Lung (tissue), 11 donors: ENCODE measurements at regions not wholly inside any gene's neighbourhood (a gene's known extent, or its start where the extent isn't known, plus 50 kb on each side); places are given as distances from the start of the nearest gene placed in this dataset.
"Not testable (repeated sequence)": the region's sequence is repeated elsewhere in the genome, so short reads cannot be mapped to it uniquely, and the experiment has no call there.

Source experiments
- ATAC-seq: fragments of 200-7000 bp; cut with Tn5 transposase; one replicate; pipeline ENCODE4 v1.9.1; 2020; ENCODE audit warnings: moderate number of reproducible peaks; ENCODE audit not compliant: insufficient read depth, low FRiP score
- DNase-seq, 3 donors: peaks; one replicate each; pipeline ENCODE4 v3.0.0-alpha.2; 2013 to 2017
- H3K27ac ChIP-seq, 2 donors: one replicate each; pipeline ENCODE4 v1.5.1; 2013; ENCODE audit warnings: mild to moderate bottlenecking in 2 of 2, moderate library complexity in 2 of 2, control low read depth in 1 of 2, inconsistent platforms in 1 of 2, low read depth in 1 of 2, low read length in 1 of 2
- H3K27me3 ChIP-seq, 3 donors: one replicate each; pipeline ENCODE4 v1.5.1; 2013; ENCODE audit warnings: low read length in 2 of 3; ENCODE audit not compliant: control insufficient read depth in 3 of 3, insufficient read depth in 3 of 3
- H3K36me3 ChIP-seq, 4 donors: one replicate each; pipeline ENCODE4 v1.5.1; 2013; ENCODE audit warnings: low read length in 4 of 4, mild to moderate bottlenecking in 1 of 4, moderate library complexity in 1 of 4; ENCODE audit not compliant: control insufficient read depth in 4 of 4, insufficient read depth in 4 of 4
- H3K4me1 ChIP-seq, 5 donors: one replicate each; pipeline ENCODE4 v1.5.1; 2013; ENCODE audit warnings: low read length in 5 of 5, mild to moderate bottlenecking in 2 of 5, moderate library complexity in 1 of 5; ENCODE audit not compliant: control insufficient read depth in 5 of 5, insufficient read depth in 5 of 5
- H3K4me3 ChIP-seq: one replicate; pipeline ENCODE4 v1.5.1; 2013; ENCODE audit warnings: mild to moderate bottlenecking, control low read depth, moderate library complexity
- H3K9ac ChIP-seq, 2 donors: one replicate each; pipeline ENCODE4 v1.5.1; 2013; ENCODE audit warnings: low read length in 2 of 2, control low read depth in 1 of 2; ENCODE audit not compliant: insufficient read depth in 1 of 2
- H3K9me3 ChIP-seq, 4 donors: one replicate each; pipeline ENCODE4 v1.5.1; 2013; ENCODE audit warnings: low read length in 3 of 4, mild to moderate bottlenecking in 1 of 4, moderate library complexity in 1 of 4; ENCODE audit not compliant: control insufficient read depth in 4 of 4, insufficient read depth in 3 of 4
- WGBS, 2 donors: extraction: QIAGEN DNeasy Blood & Tissue Kit; methylation state at CpG; one replicate each; pipeline ENCODE4 v1.1.7; 2013; 5-methylcytosine and 5-hydroxymethylcytosine counted together
- TF ChIP-seq, protein P1 (sequence below): IDR thresholded peaks from 2 replicates; pipeline ENCODE4 v1.5.1; 2012; ENCODE audit warnings: mild to moderate bottlenecking; ENCODE audit errors: control extremely low read depth, extremely low read depth
- donor health status: control.
- donor health status: control.
- donor health status: Bipolar disorder and iron deficiency.
- donor health status: healthy.
- donor health status: DM: yes; HTN: yes; CAD: no.

DNA sequence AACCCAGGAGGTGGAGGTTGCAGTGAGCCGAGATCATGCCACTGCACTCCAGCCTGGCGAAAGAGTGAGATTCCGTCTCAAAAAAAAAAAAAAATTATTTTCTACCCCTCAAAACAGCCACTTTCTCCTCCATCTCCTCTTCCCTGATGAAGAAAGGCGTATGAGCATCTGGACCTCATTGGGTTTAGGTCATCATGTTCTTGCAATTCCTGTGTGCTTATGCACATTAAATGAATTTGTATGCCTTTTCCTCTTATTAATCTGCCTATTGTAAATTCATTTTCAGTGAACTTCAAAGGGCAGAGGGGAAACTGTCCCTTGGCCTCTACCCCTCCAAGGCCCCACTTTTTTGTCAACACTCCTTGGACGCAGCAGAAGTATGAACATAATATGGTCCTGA is 117.8 kb downstream of the RPLP1 start:
- Histone ChIP-seq H3K27me3 (no peaks in the 10 kb centered on the region), H3K36me3 (no peaks in the 10 kb centered on the region), H3K4me3 (no peak overlapping the region), H3K9ac (no peak overlapping the region), H3K27ac (no peak overlapping the region), H3K4me1 (peaks cover 0 to 4% (median 0%) of the 10 kb centered on the region in 5 donors), H3K9me3 (no peaks in the 10 kb centered on the region)
- WGBS, 2 donors: 77 to 97% methylated on average over 5 of the region's 5 CpGs
- ATAC-seq: no peak
- TF ChIP-seq, protein P1, sequence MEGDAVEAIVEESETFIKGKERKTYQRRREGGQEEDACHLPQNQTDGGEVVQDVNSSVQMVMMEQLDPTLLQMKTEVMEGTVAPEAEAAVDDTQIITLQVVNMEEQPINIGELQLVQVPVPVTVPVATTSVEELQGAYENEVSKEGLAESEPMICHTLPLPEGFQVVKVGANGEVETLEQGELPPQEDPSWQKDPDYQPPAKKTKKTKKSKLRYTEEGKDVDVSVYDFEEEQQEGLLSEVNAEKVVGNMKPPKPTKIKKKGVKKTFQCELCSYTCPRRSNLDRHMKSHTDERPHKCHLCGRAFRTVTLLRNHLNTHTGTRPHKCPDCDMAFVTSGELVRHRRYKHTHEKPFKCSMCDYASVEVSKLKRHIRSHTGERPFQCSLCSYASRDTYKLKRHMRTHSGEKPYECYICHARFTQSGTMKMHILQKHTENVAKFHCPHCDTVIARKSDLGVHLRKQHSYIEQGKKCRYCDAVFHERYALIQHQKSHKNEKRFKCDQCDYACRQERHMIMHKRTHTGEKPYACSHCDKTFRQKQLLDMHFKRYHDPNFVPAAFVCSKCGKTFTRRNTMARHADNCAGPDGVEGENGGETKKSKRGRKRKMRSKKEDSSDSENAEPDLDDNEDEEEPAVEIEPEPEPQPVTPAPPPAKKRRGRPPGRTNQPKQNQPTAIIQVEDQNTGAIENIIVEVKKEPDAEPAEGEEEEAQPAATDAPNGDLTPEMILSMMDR: no peak
- no peak for DNase-seq

DNA sequence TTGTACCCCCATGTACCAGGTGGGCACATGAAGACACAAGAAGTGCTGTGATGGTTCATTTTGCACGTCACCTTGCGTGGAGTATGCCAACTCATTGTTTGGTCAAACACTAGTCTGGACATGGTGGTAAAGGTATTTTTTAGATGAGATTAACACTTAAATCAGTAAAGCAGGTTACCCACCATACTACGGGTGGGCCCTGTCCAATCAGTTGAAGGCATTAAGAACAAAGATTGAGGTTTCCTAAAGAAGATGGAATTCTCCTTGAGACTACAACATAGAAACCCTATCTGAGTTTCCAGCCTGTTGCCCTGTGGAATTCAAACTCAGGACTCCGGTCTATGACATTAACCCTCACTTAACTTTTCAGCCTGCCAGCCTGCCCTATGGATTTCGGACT is 118.4 kb downstream of the RPLP1 start:
- Histone ChIP-seq H3K4me1 (peaks cover 0 to 4% (median 0%) of the 10 kb centered on the region in 5 donors), H3K9ac (no peak overlapping the region), H3K9me3 (no peaks in the 10 kb centered on the region), H3K4me3 (no peak overlapping the region), H3K27me3 (no peaks in the 10 kb centered on the region), H3K36me3 (no peaks in the 10 kb centered on the region), H3K27ac (no peak overlapping the region)
- 96 to 99% methylated on average over 5 of the region's 5 CpGs for WGBS, 2 donors
- ATAC-seq (no peak), DNase-seq (no peak)
- TF ChIP-seq, protein P1: no peak

DNA sequence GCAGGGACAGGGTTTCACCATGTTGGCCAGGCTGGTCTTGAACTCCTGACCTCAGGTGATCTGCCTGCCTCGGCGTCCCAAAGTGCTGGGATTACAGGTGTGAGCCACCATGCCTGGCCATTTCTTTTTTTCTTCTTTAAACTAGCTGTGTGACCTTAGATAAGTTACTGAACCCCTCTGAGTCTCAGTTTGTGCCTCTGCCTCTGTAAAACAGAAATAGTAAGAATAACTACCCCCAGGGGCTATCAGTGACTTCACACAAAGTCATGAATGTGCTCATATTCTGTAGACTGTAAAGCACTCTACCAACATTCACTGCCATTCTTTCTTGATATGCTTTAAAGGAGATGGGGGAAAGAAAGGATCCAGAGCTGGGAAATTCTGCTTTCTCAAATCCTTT is 120.7 kb downstream of the RPLP1 start:
- not testable (repeated sequence) for H3K27ac ChIP-seq, H3K27me3 ChIP-seq, H3K9ac ChIP-seq, H3K4me3 ChIP-seq, H3K4me1 ChIP-seq, H3K9me3 ChIP-seq, H3K36me3 ChIP-seq, DNase-seq, ATAC-seq
- 81 to 93% methylated on average over 2 of the region's 2 CpGs for WGBS, 2 donors

DNA sequence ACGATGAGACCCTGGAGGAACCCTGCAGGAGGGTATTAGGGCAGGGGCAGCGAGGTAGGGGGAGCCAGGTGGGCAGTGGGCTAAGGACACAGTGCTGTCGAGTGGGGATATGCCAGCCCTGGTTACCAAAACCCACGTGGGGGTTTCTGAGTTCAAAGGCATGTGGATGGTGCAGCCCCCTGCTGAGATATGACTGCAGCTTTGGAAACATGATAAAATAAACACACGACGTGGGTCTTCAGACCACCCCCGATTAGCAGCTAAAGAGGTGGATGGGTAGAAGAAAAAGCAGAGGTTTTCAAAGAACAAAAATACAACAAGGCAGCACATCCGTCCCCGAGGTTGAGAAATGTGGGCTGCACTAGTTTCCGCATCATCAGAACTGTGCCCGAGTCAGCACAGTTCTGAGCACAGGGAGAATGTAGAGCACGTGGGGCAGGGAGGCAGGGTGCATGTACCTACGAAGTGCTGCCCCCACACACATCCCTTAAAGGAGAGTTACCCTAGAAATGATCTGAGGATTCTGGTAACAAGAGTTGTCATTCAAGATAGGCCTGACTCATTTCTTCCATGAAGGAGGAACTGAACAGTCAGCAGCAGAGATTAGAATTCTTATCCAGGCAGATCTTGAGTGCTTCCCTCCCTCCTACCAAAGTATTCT is 121.3 kb downstream of the RPLP1 start:
- Histone ChIP-seq H3K4me1 (peaks cover 0 to 4% (median 2%) of the 10 kb centered on the region in 5 donors), H3K9ac (no peak overlapping the region), H3K9me3 (no peaks in the 10 kb centered on the region), H3K27ac (no peak overlapping the region), H3K36me3 (no peaks in the 10 kb centered on the region), H3K4me3 (no peak overlapping the region), H3K27me3 (no peaks in the 10 kb centered on the region)
- no peak for ATAC-seq
- WGBS, 2 donors: 69 to 78% methylated on average over 13 of the region's 13 CpGs
- no peak for DNase-seq
- TF ChIP-seq, protein P1: no peak
